HG03439 (cell line): ENCODE measurements at regions not wholly inside any gene's neighbourhood (a gene's known extent, or its start where the extent isn't known, plus 50 kb on each side); places are given as distances from the start of the nearest gene placed in this dataset.
"Not testable (repeated sequence)": the region's sequence is repeated elsewhere in the genome, so short reads cannot be mapped to it uniquely, and the experiment has no call there.

Experiments
- ATAC-seq: cut with Tn5 transposase; IDR thresholded peaks from one replicate; pipeline ENCODE4 v1.9.1; 2021; ENCODE audit warnings: mild to moderate bottlenecking, moderate library complexity; ENCODE audit not compliant: unreplicated experiment

DNA sequence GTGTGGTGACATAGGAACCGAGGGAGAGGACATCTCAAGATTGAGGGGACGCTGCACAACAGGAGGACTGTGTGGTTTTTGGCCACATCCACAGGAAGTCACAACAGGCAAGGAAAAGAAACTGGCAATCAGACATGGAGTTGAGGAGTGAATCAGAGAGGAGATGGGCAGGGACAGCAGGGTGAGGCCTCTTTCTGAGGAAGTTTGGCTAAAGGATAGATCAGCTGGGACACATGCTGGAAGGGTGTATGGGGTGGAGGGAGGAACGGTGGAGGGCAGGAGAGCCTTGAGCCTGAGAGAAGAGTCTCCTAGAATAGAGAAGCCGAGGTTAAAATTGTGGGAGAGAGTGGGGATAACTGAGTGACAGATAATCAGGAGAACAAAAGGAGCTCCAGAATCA is 75.1 kb upstream of the CIDEA start:
- not testable (repeated sequence) for ATAC-seq

DNA sequence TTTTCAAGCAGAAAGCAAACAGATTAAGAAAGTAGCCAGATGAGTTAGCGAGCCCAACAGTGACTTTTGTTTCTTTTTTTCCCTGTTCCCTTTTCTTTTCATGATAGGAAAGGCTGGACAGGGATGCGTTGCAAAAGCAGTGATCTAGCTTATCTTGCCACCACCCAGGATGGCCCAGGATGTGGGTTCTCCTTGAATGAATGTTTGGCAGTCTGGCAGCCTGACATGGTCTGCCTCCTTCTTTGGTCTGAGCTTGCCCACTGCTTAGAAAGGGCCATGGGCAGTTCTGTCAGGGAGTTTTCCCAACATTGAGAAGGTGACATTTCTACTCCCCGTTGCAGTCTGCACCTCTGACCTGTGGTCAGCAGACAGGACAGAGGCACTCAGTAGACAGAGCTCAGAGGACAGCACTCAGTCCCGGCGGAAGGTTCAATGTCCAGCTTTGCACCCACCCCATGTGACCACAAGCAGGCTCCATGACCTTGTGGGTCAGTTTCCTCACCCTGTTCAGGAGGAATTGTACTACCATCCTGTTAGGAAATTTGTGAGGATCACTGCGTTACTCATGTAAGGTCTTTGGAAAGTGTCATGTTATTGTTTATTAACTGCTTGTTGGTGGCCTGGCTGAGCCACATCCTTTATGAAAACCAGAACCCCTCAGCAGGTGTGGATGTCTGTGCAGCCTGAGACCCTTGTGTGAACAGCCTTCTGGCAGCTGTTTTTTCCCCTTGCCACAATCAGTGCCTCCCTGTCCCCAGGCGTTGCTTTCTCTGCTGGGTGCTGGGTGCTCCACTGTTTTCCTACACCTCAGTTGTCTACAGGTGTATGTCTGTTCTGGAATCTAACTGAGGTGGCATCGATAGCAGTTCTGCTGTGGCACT is 74.2 kb upstream of the CIDEA start:
- not testable (repeated sequence) for ATAC-seq

GRCh38 chr18:12198797-12199196 is 55.4 kb upstream of the CIDEA start:
- not testable (repeated sequence) for ATAC-seq

DNA sequence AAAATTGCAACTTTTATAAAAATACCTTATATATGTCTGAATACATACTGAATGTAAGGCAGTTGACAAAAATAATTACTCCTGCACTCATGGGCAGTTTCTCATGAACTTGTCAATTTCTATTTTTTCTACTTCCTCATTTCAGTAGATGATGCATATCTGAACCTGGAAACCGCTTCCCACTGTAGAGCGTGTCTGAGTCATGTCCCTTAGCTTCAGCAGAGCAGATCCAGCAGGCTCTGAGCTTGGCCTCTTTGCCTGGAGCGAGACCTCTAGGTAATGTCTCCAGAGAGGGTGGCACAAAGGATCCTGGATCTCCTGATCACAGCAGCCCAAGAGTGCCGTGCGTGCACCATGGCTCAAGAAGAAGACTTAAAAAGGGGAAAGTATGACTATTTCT is 54.0 kb upstream of the CIDEA start:
- peak; percentile 99 for ATAC-seq
